GM12878 (cell line): ENCODE measurements at regions not wholly inside any gene's neighbourhood (a gene's known extent, or its start where the extent isn't known, plus 50 kb on each side); places are given as distances from the start of the nearest gene placed in this dataset.

ENCODE experiments used
- ATAC-seq: fragments of 200-7000 bp; cut with Tn5 transposase; 3 replicates; pipeline ENCODE4 v1.9.1; 2020; ENCODE audit warnings: mild to moderate bottlenecking, moderate library complexity
- BruUV-seq: library from RNA; stranded (reverse); fragments of 400-500 nt; replicated peaks from 2 replicates; lab custom pipeline; 2021; lab: Mats Ljungman, UMichigan
- CTCF ChIA-PET: fragments of 300-600 bp; sonication (Branson Sonifier 250); formaldehyde crosslinking; extraction: SDS; loops from one replicate; lab custom pipeline; 2021; ENCODE audit warnings: inconsistent platforms; lab: Yijun Ruan, JAX
- POLR2A ChIA-PET: fragments of 350-600 bp; formaldehyde crosslinking; extraction: SDS; loops from one replicate; lab custom pipeline; 2021; ENCODE audit warnings: inconsistent platforms; lab: Charles Lee
- RAD21 ChIA-PET: fragments of 300-600 bp; sonication (Branson Sonifier 250); formaldehyde crosslinking; loops from one replicate; lab custom pipeline; 2023; ENCODE audit warnings: antibody characterized with exemption; ENCODE audit not compliant: unreplicated experiment; lab: Charles Lee
- SMC1A ChIA-PET: fragments of 300-600 bp; sonication (Branson Sonifier 250); formaldehyde crosslinking; loops from one replicate; lab custom pipeline; 2023; ENCODE audit not compliant: unreplicated experiment, uncharacterized antibody; lab: Charles Lee
- DNase-seq: peaks from one replicate; pipeline ENCODE4 v3.0.0-alpha.2; 2011; ENCODE audit warnings: low read depth, low spot score
- FAIRE-seq: peaks from 3 replicates; lab custom pipeline; 2011; peaks lifted over from hg19 to GRCh38; lab: Jason Lieb, UNC
- H2AFZ ChIP-seq: 2 replicates; pipeline ENCODE4 v1.6.0; 2011; ENCODE audit warnings: low read depth, low read length, control low read depth; ENCODE audit not compliant: control insufficient read depth
- H3K27ac ChIP-seq: 2 replicates; pipeline ENCODE4 v1.5.1; 2011; ENCODE audit warnings: control low read depth; ENCODE audit not compliant: control insufficient read depth, insufficient read depth
- H3K27me3 ChIP-seq, 2 experiments: replicated peaks in 1 of 2; 2 replicates each; pipeline versions ENCODE4 v1.6.0 to v1.6.1; 2011; ENCODE audit warnings: low read length in 1 of 2; ENCODE audit not compliant: control insufficient read depth in 2 of 2, insufficient read depth in 2 of 2
- H3K36me3 ChIP-seq, 2 experiments: 2 replicates each; pipeline ENCODE4 v1.5.1; 2011; ENCODE audit warnings: low read length in 1 of 2; ENCODE audit not compliant: control insufficient read depth in 2 of 2, insufficient read depth in 2 of 2
- H3K4me1 ChIP-seq: 2 replicates; pipeline ENCODE4 v1.6.1; 2011; ENCODE audit warnings: mild to moderate bottlenecking, low read length, moderate library complexity, mixed read lengths; ENCODE audit not compliant: control insufficient read depth, insufficient read depth
- H3K4me2 ChIP-seq: 2 replicates; pipeline ENCODE4 v1.6.0; 2011; ENCODE audit warnings: control low read depth; ENCODE audit not compliant: control insufficient read depth, insufficient read depth
- H3K4me3 ChIP-seq: fragments of 200-600 bp; sonication (generic); 2 replicates; pipeline ENCODE4 v1.5.1; 2016
- H3K79me2 ChIP-seq: 2 replicates; pipeline ENCODE4 v1.6.0; 2011; ENCODE audit warnings: low read length; ENCODE audit not compliant: control insufficient read depth, insufficient read depth
- H3K9ac ChIP-seq: 2 replicates; pipeline ENCODE4 v1.8.0; 2011; ENCODE audit warnings: low read length, control low read depth, mixed read lengths; ENCODE audit not compliant: control insufficient read depth, insufficient read depth
- H3K9me3 ChIP-seq: replicated peaks from 3 replicates; pipeline ENCODE4 v1.5.1; 2011; ENCODE audit warnings: mild to moderate bottlenecking, low read length; ENCODE audit not compliant: control insufficient read depth, insufficient read depth
- H4K20me1 ChIP-seq: 2 replicates; pipeline ENCODE4 v1.6.0; 2011; ENCODE audit not compliant: control insufficient read depth, insufficient read depth
- ATF7 ChIP-seq: fragments of 450-650 bp; IDR thresholded peaks from 2 replicates; pipeline ENCODE4 v1.6.1; 2016; ENCODE audit warnings: low read depth, mild to moderate bottlenecking
- NR2F1 ChIP-seq: fragments of 450-650 bp; conservative IDR thresholded peaks from 2 replicates; pipeline ENCODE4 v1.6.1; 2017; ENCODE audit warnings: mild to moderate bottlenecking
- WGBS: methylation state at CpG from one replicate; pipeline ENCODE4 v1.1.6; 2016; ENCODE audit warnings: low lambda C conversion rate; ENCODE audit not compliant: insufficient replicate concordance, insufficient coverage; ENCODE audit errors: missing lambda C conversion rate; 5-methylcytosine and 5-hydroxymethylcytosine counted together
- in situ Hi-C: fragments of 300-500 bp; cut with MboI; formaldehyde crosslinking; loops from 9 replicates; pipeline ENCODE4 v1.14.3; 2018; ENCODE audit warnings: mixed read lengths
- intact Hi-C: fragments of 100-400 bp; cut with micrococcal nuclease; formaldehyde crosslinking; loops from one replicate; pipeline ENCODE4 v1.14.2; 2022; ENCODE audit not compliant: unreplicated experiment
- TF ChIP-seq, protein P1 (sequence below): fragments of 450-650 bp; formaldehyde crosslinking; IDR thresholded peaks from 2 replicates; pipeline ENCODE4 v1.4.0; 2022; ENCODE audit warnings: mild to moderate bottlenecking, moderate library complexity
- TF ChIP-seq, protein P2 (sequence below): fragments of 450-650 bp; IDR thresholded peaks from 2 replicates; pipeline ENCODE4 v1.6.1; 2017; ENCODE audit warnings: mild to moderate bottlenecking

DNA sequence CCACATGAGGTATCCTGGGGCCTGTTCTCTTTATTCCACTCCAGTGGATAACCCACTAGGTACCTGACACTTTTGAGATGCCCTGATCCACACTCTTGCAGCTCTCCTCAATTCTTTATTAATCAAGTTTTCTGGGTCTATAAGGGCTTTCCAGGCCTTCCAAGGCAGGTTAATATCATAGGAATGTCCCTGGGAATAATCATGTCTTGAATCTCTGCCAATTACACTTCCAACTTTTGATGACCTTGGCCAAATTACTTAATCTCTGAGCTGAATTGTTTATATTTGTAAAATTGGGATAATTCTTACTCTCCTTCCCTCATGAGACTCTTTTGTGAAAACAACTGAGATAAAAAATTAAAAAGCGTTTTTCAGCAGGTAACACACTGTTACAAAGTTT, 881.7 kb downstream of the MCTP2 start (continued):
- TF ChIP-seq ATF7, result no peak
- TF ChIP-seq, all 136 proteins: peak for 0

DNA sequence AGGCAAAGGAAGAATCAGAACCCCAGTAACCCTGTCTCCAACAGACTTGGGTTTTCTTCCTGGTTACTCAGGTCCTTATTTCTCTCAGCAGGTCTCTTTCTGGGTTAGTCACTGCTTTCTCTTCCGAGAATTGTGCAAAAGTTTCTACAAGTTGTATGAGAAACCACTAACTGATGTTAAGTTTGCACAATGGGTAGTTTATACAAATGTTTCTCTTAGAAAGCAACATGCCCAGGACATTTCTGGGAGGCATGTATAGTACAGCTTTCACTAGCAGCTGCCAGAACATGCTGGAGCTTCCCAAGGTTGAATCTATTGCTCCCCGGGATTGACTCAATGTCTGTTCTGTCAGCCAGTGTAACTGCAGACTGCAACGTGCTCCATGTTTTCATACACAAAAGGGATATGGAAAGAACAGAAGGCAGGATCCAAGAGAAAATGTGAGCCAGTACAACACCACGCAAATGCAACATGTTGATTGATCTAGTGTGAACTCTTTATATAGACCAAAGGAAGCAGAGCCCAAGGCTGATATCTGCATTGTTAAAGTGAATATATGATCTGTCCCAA, 887.8 kb downstream of the MCTP2 start:
- BruUV-seq, result no TSS peak
- Histone ChIP-seq H4K20me1 (no peaks in the 10 kb centered on the region), H3K79me2 (no peaks in the 10 kb centered on the region), H3K36me3 (no peaks in the 10 kb centered on the region), H3K4me3 (no peak overlapping the region), H3K9me3 (no peaks in the 10 kb centered on the region), H3K27me3 (no peaks in the 10 kb centered on the region), H3K9ac (no peak overlapping the region), H3K27ac (no peak overlapping the region), H3K4me2 (no peak overlapping the region), H3K4me1 (no peaks in the 10 kb centered on the region), H2AFZ (no peak overlapping the region)
- ChIA-PET CTCF (no interaction called here), POLR2A (no interaction called here), RAD21 (no interaction called here), SMC1A (no interaction called here)
- WGBS, result 22% methylated on average over 4 of the region's 4 CpGs
- DNase-seq (no peak), ATAC-seq (no peak), FAIRE-seq (no peak)
- in situ Hi-C loops, result no loop called here
- intact Hi-C loops, result no loop called here
- TF ChIP-seq NR2F1, result no peak
- TF ChIP-seq, protein P1, sequence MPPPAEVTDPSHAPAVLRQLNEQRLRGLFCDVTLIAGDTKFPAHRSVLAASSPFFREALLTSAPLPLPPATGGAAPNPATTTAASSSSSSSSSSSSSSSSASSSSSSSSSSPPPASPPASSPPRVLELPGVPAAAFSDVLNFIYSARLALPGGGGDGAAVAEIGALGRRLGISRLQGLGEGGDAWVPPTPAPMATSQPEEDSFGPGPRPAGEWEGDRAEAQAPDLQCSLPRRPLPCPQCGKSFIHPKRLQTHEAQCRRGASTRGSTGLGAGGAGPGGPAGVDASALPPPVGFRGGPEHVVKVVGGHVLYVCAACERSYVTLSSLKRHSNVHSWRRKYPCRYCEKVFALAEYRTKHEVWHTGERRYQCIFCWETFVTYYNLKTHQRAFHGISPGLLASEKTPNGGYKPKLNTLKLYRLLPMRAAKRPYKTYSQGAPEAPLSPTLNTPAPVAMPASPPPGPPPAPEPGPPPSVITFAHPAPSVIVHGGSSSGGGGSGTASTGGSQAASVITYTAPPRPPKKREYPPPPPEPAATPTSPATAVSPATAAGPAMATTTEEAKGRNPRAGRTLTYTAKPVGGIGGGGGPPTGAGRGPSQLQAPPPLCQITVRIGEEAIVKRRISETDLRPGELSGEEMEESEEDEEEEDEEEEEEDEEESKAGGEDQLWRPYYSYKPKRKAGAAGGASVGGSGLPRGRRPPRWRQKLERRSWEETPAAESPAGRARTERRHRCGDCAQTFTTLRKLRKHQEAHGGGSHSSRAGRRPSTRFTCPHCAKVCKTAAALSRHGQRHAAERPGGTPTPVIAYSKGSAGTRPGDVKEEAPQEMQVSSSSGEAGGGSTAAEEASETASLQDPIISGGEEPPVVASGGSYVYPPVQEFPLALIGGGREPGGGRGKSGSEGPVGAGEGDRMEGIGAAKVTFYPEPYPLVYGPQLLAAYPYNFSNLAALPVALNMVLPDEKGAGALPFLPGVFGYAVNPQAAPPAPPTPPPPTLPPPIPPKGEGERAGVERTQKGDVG, result no peak
- TF ChIP-seq, protein P2, sequence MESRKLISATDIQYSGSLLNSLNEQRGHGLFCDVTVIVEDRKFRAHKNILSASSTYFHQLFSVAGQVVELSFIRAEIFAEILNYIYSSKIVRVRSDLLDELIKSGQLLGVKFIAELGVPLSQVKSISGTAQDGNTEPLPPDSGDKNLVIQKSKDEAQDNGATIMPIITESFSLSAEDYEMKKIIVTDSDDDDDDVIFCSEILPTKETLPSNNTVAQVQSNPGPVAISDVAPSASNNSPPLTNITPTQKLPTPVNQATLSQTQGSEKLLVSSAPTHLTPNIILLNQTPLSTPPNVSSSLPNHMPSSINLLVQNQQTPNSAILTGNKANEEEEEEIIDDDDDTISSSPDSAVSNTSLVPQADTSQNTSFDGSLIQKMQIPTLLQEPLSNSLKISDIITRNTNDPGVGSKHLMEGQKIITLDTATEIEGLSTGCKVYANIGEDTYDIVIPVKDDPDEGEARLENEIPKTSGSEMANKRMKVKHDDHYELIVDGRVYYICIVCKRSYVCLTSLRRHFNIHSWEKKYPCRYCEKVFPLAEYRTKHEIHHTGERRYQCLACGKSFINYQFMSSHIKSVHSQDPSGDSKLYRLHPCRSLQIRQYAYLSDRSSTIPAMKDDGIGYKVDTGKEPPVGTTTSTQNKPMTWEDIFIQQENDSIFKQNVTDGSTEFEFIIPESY, result no peak
